GM18498 (cell line): ENCODE measurements at regions not wholly inside any gene's neighbourhood (a gene's known extent, or its start where the extent isn't known, plus 50 kb on each side); places are given as distances from the start of the nearest gene placed in this dataset.
"Not testable (repeated sequence)": the region's sequence is repeated elsewhere in the genome, so short reads cannot be mapped to it uniquely, and the experiment has no call there.

Experiments
- ATAC-seq: cut with Tn5 transposase; IDR thresholded peaks from one replicate; pipeline ENCODE4 v1.9.1; 2021; ENCODE audit warnings: mild to moderate bottlenecking, moderate library complexity; ENCODE audit not compliant: unreplicated experiment

DNA sequence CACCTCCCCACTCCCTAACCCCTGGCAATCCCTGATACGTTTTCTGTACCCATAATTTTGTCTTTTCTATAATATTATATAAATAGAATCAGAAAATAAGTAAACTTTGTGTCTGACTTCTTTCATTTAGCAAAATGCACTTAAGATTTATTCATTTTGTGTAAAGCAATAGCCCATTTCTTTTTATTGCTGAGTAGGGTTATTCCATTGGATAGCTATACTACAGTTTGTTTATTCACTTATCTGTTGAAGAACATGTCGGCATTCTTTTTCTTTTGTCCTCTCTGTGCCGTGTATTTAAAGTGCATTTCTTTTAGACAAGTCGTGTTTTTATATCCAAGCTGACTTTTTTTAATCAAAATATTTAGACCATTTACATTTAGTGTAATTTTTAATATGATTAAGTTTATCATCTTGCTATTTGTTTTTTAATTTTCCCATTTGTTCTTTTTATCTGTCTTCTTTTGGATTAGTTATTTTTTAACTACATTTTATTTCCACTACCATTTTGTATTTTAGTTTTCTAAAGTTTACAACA lies 176.4 kb upstream of the TSHZ3 start:
- no peak for ATAC-seq

DNA sequence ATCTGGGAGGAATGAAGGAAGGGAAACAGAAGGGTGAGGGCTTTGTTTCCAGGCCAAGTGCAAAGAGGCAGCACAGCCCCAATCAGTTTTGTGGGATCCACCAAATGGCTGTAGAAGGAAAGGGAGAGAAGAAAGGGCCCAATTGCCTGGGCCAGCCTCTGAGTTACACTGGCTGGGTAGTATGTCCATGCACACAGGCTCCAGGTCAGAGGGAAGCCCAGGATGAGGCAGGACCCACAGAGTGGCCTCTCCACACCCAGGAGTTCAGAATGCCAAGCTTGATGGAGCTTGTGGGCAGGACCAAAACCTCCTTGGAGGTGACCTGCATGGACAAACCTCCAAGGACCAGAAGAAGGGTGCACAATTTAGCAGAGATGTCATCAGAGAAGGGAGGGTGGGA lies 178.2 kb upstream of the TSHZ3 start:
- no peak for ATAC-seq

DNA sequence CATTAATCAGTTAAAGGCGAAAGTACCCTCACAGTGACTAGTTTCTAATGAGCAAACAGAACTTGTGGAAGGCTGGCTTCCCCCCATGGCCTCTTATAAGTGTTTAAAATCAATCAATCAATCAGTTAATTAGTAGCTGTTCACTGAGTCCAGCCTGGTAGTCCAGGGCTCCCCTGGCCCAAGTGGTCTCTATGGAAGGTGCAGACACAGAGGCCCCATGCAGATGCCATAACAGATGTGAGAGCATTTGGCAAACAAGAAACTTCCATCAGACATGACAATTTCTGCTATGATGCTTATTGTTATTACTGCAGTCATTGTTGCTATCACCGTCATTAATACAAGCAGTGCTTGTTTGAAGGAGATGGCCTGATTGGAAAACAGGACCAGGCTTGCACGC lies 179.0 kb upstream of the TSHZ3 start:
- ATAC-seq = no peak

DNA sequence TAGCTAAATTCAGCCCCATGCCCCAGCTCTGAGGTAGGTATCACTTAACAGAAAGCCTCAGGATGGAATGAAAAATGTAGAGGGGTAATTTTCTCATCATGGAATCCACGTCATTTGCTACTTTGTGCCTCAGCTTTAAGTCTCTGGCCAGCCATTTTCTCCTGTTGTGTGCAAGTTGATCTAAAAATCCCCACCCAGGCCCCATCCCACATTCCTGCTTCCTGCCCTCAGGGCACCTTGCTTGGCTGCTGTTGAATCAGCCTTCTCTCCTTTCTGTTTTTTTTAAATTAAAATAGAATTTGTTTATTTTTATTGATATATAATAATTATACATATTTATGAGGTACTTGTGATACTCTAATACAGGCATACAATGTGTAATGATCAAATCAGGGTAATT lies 179.9 kb upstream of the TSHZ3 start:
- no peak for ATAC-seq

DNA sequence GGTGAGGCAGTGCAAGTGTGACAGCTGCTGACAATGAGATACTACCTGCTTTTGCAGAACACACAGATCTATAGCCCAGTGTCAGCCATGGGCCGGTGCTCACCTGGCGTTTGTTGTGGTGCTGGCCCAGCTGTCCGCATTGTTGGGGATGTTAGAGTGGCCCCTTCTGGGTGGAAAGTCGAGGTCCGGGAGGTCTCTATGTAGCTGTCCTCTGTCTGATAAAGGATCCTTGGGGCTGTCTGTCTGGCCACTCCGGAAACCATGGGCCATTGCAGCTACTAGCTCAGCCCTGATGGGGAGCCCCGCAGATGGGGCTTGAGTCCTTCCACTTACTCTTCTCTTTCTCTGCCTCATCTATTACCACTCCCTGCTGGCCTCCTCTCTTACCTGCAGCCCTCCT lies 181.5 kb upstream of the TSHZ3 start:
- ATAC-seq = no peak

DNA sequence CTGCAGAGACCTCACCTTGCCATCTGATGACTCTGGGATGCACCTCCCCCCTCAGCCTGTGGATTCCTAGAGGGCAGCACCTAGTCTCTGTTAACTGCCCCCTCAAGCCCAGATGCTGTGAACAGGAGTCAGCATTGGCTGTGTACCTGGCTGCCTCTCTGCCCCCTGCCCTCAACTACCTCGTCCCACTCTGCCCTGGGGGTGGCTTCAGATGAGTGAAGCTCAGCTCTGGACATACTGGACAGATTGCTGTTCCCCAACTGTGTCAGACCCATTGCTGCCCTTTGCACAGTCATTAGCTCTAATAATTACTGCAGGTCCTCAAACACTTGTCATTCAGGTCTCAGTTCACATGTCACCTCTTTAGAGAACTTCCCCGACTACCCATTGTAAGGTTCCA lies 182.1 kb upstream of the TSHZ3 start:
- no peak for ATAC-seq

DNA sequence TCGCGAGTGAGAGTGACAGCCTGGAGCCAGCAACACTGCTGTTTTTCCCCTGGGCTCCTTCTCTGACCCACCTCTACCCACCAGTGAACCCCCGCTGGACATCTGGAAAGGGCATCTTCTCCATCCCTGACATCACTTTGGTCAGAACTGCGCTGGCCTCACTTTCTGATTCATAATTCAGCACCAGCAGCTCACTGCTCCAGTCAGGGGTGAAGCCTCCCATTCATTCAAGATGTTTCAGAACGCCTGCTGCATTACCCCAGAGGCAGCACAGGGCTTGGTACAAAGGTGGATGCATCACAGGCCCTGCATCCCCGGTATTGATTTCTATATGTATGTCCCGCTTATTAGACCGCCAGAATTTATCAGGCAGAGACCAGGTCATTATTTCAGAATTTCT lies 182.8 kb upstream of the TSHZ3 start:
- ATAC-seq = no peak

DNA sequence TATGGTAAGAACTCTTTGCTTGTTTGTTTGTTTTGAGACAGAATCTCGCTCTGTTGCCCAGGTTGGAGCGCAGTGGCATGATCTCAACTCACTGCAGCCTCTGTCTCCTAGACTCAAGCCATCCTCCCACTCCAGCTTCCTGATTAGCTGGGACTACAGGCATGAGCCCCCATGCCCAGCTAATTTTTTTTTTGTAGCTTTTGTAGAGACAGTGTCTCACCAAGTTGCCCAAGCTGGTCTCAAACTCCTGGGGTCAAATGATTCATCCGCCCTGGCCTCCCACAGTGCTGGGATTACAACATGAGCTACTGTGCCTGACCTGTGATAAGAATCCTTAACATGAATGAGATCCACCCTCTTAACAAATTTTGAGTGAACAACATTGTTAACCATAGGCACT lies 183.9 kb upstream of the TSHZ3 start:
- ATAC-seq = no peak

DNA sequence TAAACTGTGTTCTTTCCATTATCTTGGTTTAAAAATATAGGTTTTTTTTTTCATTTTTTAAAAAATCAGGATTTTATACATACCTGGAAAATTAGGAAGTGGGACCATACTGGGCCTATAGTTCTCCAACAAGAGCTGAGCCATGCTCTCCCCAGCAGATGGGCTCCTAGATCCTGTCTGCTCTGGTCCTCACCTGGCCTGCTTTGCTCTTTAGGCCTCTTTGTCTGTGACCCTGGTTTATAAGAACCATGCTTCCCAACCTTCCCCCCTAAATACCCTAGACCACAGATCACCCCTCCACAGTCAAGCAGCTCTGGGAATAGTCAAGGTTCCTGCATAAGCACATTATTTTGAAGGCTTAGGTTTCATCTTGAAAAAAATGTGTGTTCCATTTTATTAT lies 185.0 kb upstream of the TSHZ3 start:
- no peak for ATAC-seq

DNA sequence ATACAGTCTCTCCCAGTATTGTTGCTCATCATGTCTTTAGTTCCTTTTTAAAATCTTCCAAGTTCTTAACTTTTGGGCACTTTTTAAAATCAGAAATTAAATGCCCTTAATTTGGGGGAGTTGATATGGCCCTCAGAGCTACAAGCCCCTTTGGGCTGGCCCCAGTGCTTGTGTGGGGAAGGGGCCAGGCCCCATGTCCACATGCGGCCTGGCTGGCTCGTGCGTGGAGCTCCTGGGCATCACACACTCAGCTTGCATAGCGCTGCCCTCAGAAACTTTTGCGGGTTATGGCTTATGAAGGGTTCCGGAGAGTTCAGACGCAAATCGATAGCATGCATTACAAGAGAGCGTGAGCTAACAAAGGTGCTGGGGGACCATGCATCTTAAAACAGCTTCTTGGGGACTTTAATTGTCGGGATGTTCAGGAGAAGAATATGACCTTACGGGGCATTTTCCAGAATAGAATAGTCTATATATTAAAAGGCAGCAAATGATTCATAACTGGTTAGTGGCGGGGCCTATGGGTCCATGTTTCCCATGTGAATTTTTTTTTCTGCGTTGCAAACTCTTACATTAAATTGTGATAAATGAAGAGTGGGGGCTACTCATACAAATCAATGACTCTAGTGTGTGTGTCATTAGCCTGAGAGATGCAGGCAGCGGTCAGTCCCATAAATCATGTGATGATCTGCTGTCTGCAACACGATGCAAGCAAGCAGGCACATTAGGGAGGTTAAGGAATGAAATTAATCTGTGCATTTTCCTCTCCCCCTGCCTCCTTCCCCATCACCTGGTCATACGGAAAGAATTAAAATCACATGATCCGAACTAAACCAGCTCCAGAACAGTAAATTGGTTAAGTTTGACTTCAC lies 185.8 kb upstream of the TSHZ3 start:
- no peak for ATAC-seq

DNA sequence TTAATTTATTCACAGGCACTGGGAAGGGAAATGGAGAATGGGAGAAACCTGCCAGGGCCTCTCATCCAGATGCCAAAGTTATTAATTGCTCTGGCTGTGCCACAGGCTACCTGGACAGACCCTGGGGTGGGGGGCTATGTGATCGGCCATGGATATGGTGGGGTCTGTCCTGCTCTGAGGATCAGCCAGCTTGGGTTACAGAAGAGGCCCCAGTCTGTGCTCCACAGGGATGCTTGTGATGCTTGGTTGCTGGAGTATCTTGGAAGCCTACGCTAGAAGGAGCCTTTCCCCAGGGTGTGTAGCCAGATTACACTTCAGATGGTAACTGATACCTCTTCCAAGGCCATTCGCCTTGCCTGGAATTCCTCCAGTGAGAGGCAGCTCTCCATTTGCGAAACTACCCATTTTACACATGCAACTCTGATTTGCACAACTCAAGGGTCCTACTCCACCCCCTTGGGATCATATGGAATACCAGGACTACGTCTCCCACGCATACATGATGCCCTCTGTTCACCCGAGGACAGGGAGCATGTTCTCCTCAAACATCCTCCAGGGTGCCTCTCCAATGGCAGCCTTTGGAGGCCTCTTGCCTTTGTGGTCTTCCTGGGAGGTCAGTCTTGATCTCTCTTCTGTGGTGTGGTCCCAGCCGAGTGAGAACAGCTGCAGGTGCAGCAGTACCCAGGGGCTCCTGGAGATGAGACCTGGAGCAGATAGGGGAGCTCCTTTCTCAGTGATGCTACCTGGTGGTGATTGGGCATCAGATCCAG lies 186.6 kb upstream of the TSHZ3 start:
- ATAC-seq = no peak

DNA sequence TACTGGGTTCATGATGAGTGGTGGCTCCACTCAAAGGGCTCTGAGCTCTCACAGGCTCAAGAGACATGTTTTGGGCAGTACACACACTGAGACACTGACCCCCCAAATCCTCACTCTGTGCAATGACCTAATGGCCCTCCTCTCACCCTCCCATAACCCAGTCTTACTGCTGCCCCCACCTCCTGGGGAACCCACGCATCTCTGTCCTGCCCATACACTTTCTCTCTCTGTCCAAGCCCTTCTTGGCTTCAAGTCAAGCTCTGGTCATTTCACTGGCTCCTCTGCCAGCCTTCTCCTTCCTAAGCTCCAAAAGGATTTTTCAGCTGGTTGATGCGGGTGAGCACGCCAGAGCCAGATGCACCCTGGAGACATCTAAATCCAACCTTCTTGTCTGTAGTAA lies 187.9 kb upstream of the TSHZ3 start:
- ATAC-seq = no peak

DNA sequence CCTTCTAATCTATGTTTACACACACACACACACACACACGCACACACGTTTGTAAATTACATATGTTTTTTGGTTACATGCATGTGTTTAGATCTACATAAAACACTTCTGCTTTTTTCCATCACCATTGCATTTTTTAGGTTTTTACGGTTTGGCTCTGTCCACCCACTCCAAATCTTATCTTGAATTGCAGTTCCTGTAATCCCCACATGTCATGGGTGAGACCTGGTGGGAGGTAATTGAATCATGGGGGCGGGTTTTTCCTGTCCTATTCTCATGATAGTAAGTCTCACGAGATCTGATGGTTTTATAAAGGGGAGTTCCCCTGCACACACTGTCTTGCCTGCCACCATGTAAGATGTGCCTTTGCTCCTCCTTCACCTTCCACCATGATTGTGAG lies 188.7 kb upstream of the TSHZ3 start:
- ATAC-seq = not testable (repeated sequence)

DNA sequence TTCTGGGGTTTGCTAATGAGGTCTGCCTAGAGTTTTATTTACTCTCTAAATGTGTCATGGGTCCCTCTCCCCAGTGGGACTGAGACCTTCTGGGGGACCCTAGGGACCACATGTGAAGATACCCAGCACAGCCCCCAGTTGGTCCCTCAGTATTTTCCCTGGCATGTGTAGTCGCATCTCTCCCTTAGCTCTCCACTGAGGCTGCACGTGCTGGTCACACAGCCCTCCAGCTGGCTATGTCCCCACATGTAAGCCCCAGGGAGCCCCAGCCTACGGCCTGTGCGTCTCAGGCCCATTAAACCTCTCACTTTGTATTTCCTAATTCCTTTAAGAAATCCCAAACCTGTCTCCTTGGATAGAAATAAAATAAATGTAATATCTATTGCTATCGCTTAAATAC lies 189.6 kb upstream of the TSHZ3 start:
- no peak for ATAC-seq

DNA sequence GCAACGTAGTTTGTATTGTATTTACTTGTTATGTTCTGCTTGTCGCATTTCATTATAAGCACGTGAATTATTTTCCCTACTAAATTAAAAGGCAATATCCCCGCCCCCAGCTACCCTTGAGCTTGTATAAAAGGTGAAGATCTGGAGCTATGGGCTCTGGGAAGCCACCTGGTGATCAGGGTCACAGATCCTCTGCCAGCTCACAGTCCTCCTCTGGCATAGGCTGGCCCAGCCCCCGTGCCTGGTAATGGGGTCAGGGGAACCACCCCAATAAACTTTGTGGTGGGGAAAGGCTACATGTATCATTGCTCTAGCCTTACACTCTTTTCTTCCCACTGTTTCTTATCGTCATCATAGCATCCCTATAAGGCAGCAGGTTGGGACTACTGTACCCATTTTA lies 190.2 kb upstream of the TSHZ3 start:
- no peak for ATAC-seq

DNA sequence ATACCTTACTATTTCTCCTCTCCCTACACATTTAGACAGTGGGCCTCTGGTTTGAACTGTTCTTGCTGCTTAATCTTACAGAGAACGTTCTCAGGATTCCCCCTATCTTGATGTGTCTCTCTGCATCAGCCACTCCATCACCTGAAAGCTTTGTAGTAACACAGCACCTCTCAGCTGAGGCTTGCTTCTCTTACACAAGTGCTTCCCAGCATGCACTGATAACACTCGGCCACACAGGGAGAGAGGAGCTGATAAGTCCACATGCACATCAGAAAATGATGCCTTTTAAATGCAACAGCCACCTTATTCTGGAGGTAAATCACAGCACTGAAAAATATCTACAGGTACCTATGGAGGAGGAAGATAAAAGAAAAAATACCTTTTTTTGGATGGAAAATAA lies 192.2 kb upstream of the TSHZ3 start:
- no peak for ATAC-seq

DNA sequence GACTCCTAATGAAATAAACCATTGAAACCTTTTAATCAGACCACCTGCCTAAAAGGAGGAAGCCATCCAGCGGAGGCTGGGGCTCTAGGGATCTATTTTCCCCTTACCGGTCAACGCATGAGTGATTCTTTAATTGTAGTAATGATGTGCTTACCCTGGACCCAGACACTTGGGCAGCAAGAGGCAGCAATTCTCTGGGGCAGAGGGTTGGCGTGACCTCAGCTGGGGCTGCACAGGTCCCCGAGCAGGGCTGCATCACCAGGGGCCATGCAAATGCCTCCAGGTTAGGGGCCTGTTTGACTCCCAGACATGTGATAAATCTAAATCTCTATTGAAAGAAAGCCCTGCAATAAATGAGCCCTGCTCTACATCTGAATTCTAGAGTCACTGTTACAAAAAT lies 194.2 kb upstream of the TSHZ3 start:
- no peak for ATAC-seq

DNA sequence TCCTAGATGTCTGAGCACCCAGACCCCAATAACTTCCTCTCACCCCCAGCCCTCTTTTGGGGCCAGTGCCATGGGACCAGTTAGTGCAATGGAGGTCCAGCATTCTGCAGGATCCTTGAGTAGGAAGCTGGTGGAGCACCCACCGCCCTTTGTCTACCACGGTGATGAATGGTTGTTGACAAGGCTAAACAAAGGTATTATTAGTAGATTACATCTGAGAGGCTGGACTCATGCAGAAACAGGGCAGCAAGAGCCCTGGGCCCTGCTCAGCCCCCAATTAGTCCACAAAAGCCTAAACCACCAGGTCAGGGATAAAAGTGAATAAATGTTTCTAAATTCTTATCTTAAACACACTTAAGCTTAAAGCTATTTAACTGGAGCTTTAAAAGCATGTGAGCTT lies 196.5 kb upstream of the TSHZ3 start:
- no peak for ATAC-seq

DNA sequence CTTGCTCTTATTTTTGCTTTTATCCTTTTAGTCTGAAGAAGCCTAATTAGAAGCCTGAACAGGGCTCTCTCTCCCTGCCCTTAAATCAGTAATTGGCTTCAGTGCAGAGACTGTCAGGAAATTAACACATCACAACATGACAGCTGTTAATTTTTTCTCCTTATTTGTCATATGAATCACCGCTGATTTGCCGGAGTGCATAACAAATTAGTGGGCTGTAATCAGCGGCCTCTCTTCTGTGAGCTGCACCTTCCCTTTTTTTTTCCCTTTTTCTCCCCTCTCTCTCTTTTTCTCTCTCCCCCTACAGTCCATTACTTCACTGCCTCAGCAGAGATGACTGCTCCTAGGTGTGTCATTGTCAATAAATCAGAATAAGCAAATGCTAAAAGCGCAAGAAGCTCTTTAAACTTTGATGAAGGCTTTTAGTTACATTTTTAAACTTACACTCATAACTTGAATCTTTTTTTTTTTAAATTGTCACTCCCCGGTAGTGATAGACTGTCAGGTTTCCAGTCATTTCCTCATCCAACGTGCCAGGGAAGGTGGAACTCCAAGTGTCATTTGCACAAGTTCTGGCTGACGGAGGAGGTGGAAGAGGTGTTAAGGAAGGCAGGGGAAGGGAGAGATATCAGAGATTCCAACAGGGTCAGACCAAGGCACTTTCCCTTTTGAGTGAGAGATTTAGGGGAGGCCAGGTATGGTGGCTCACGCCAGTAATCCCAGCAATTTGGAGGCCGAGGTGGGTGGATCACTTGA lies 197.1 kb upstream of the TSHZ3 start:
- no peak for ATAC-seq

DNA sequence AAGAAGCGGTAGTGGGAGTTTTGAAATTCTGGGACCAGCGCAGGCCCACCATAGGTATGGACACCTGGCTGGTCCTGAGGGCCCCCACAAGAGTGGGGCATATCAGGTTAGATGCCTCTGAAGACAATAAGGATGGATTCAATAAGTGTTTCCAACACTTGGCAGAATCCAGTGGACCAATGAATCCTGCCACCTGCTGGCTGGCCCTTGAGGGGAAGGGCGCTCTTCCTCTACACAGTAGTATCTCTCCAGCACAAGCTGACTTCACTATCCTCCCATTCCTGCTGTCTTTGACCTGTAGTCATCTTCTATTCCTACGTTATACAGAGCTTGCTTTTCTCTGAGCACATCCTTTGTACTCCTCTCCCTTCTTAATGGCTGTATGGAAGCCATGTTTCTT lies 199.7 kb upstream of the TSHZ3 start:
- no peak for ATAC-seq

DNA sequence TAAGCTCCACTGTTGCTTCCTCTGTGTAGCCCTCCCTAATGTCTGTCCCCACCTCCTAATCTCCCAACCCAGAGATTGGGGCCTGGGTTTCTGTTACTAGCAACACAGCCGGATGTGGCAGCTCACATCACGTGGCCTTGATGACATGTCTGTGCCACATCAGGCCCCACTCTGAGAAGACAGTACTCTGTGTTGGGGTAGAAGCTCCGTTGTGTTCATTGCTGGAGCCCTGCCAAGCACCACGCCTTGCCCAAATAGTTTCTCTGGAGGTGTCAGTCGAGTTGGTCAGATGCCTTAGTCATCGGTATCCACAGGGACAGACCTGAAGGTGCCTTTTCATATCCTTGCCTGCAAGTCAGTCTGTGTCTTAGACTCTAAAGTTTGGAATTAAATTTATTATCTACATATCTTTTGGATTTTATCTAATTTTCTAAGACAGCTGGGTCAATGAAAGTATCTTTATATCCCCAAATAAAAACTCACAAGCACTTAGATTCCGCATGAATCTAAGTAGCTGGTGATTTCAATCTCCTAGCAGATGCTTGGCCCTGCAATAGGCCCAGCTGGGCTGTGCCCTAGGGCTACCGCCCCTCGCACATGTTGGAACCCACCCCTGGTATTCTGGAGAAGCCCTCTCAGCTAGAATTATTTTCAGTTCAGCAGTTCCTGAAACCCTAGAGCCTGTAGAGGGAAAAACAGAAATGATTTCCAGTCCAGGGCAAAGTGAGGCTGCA lies 204.0 kb upstream of the TSHZ3 start:
- no peak for ATAC-seq
